NCI-H524 (cell line): ENCODE measurements at regions not wholly inside any gene's neighbourhood (a gene's known extent, or its start where the extent isn't known, plus 50 kb on each side); places are given as distances from the start of the nearest gene placed in this dataset.

Source experiments
- DNase-seq, 2 experiments: peaks; one replicate each; lab custom pipeline; 2025; lab: John Stamatoyannopoulos, UW

GRCh38 chr2:226620176-226620575 lies 179.4 kb downstream of the IRS1 start:
- no peak for DNase-seq

GRCh38 chr2:226619707-226620106 lies 179.9 kb downstream of the IRS1 start:
- DNase-seq: no peak

GRCh38 chr2:226618875-226619605 lies 180.6 kb downstream of the IRS1 start:
- DNase-seq: peak in 1 of 2 experiments; percentile 12

DNA sequence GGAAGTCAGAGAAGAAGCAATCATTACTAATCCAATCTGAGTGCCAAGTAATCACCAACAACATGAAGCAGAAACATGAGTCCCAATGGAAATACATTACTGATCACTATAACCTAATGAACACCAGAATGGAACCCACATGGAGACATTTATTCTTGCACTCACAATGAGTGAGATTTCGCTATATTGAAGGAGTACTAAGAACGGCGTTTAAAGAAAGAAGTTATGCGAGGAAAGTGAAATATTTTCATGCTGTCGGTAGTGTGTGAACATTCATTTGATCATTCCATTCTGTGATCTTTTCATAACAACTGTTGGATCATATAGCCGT lies 181.1 kb downstream of the IRS1 start:
- no peak for DNase-seq

DNA sequence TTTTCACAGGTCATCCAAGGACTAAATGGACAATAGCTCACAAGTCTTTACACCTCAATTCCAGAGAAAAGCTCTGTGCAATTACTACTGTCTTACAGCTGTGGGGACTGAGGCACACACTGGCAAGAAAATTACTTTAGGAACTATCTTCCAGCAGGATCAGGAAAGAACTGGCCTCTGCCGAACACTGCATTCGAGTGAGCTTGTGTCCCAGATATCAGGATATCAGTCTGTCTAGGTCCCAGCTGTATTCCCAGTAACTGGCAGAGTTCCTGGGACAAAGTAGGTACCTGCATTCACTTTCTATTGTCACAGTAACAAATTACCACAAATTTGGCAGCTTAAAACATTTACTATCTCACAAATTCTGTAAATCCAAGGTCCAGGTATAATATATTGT lies 183.7 kb downstream of the IRS1 start:
- no peak for DNase-seq

GRCh38 chr2:226611944-226612318 lies 187.7 kb downstream of the IRS1 start:
- DNase-seq: no peak

DNA sequence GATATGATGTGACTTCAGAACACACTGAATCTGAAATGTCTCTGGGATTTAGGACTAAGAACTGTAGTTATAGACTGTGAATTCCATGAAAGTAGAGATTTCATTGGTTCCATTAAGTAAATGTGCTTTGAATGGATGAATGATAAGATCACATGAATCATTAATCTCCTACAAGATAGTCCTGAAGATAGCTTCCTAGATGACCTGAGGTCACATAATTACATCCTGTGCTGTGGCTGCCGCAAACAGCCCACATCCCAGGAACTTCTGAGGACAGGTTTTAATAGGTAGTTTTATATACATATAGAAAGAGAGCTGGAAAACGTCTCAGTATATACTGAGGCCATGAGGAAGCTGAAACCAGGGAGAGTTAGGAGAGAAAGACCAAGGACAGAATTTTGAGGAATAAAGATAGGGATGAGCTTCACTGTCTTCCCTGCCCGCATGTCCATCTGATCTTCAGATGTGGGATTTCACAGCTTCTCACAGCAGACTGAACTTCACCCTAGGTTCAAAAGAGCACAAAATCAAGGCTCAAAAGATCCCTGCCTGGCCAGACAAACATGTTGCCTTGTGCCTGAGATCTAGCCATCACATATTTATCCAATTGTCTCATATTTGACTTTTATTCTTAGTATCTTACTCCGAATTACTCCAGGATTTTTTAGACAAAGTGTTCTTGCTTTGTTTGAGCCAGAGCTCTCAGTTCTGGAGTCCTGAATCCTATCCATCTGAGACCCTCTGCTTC lies 188.2 kb downstream of the IRS1 start:
- DNase-seq: no peak

- no peak for DNase-seq
These were observed 190.3 kb downstream of the IRS1 start for GRCh38 chr2:226609366-226609765.

DNA sequence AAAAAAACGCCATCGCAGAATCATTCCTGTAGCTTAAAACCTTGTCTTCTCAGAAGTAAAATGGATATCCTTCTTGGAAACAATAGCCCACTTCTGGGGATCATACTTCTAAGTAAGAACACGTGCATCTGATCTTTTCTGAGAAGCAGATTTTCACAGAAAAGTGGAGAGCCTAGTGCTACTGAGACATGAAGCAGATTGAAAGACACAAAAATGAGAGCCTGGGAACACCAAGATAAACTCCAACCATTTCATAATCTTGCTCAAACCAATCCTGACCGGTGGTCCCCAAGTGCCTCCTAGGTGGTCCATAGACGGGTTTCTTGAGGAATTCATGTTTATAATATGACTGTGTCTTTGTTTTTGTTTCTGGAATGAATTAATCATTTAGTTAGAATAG lies 191.2 kb downstream of the IRS1 start:
- DNase-seq: no peak

DNA sequence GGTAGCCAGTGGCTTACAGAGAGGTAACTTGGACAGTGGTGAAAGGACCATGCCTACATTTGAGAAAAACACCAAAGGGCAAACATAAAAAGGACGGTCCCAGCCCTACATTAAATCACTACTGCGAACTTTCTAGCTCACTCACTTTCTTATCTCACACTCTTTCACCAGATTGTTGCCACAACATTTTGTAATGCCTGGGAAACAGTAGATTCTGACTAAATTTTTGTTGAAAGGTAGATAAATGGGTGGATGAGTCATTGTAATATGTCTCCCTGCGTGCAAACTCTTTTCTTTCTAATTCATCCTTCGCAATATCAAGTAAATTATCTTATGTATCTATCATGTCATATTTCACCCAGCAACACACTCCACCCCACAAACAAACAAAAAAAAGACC lies 192.2 kb downstream of the IRS1 start:
- DNase-seq: no peak

GRCh38 chr2:226605642-226606041 lies 194.0 kb downstream of the IRS1 start:
- DNase-seq: peak; percentile 13 to 37

DNA sequence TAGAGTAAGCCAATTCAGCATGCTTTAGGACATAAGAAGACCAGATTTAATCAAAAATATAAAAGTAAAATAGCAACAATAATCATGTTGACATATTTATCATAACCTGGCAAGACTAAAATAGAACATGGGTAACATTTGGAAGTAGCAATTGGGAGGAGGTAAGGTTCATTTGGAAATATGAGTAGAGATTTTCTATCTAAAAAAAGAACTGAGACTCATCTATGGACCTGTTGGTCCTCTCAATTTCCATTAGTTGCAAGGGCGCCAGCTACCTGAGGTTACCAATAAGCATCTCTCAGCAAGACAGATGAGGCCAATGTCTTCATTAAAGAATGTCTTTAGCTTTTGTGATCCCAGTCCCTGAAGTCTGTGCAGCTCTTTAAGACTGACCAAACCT lies 196.0 kb downstream of the IRS1 start:
- DNase-seq: no peak

GRCh38 chr2:226601881-226602662 lies 197.5 kb downstream of the IRS1 start:
- DNase-seq: no peak

DNA sequence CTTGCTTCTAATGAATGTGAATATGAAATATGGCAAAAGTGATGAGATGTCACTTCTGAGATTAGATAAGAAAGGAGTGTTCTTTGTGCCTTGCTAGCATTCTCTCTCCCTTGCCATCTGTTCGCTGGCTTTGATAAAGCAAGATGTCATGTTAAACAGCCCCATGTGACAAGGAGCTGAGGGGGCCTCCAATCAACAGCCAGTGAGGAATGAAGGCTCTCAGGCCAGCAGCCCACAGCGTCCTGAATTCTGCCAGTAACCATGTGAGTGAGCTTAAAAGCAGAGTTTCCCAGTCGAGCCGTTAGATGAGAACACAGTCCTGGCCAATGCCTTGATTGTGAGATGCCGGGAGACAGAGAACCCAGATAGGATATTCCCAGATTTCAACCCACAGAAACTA lies 198.8 kb downstream of the IRS1 start:
- peak in 1 of 2 experiments; percentile 36 for DNase-seq

DNA sequence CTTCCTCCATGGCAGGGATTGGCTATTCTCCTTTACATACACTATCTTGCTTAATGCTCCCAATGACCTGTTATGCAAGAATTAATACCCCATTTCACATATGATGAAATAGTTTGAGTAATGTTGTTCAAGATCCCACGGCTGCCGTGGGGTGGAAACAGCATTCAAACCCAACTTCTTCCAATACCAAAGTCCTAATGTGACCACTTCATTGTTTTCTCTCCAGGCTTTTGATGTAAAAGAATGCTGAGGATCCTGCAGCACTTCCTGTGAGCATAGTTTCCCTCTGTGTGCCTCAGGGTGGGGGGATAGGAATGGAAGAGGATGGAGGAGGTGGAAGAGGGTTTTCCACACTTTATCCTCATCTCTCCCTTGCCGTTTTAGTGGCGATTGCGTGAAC lies 199.4 kb downstream of the IRS1 start:
- no peak for DNase-seq

DNA sequence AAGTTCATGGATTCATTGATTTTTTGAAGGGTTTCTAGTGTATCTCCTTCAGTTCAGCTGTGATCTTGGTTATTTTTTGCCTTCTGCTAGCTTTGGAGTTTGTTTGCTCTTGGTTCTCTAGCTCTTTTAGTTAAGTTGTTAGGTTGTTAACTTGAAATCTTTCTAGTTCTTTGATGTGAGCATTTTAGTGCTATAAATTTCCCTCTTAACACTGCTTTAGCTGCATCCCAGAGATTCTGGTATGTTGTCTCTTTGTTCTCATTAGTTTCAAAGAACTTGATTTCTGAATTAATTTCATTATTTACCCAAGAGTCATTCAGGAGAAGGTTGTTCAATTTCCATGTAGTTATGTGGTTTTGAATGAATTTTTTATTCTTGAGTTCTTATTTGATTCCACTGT lies 210.6 kb downstream of the IRS1 start:
- DNase-seq: no peak

DNA sequence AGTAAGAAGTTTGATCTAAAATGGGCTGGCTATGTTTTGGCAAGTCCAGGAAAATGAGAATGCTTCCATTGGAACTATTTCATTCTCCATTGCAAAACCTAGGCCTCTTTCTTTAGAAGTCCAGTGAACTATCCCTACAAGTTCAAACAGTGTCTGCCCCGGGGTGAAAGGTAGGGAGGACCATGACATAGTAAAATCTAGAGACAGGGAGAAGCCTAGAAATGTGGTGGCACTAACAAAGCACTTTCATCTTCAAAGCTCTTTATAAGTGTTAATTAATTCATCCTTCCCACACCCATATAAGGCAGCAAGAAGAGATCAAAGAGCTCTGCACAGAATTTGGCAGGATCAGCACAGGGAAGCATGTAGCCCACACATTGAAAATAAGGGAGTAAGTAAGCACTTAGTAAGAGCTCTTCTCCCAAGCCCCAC lies 214.5 kb downstream of the IRS1 start:
- no peak for DNase-seq

DNA sequence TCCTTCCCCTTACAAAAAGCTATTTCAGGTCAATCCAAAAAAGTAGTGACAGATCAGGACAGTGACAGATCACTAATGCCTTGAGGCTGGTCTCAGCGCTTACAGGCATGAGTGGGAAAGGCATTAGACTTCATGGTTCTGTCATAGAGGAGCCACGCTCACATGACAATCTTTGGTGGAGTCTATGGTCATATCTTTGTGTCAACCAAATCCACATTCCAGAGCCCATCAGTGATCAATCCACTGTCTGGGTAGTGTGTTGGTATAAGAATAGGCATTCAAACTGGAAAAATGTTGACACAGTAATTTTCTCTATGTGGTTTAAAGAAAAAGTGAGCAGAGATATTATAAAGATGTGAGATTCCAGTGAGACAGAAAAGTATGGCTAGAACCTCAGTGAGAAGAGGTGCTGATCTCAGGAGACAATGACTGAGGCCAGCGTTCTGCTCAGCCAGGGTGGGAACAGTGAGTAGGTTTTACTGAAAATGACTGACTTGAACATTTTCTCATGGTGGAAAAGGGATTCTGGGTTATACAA lies 215.0 kb downstream of the IRS1 start:
- no peak for DNase-seq

DNA sequence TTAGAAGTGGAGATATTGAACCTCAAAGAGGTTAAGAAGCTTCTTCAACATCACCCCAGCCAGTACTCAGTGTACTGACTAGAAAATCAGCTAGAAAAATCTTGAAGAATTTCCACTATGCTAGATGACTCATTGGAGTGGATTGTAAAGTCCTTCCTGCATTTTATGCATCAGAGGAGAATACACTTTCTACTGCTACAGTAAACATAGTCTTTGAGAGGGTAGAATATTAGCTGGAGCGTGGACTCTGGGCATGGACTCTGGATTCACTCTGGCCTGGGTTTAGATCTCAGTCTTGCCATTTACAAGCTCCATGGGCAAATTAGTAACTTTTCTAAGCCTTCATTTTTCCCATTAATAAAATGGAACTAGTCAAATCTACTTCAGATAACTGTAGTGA lies 215.9 kb downstream of the IRS1 start:
- no peak for DNase-seq

- DNase-seq: no peak
These were observed 218.0 kb downstream of the IRS1 start for GRCh38 chr2:226581661-226582060.

GRCh38 chr2:226581004-226581403 lies 218.6 kb downstream of the IRS1 start:
- no peak for DNase-seq

DNA sequence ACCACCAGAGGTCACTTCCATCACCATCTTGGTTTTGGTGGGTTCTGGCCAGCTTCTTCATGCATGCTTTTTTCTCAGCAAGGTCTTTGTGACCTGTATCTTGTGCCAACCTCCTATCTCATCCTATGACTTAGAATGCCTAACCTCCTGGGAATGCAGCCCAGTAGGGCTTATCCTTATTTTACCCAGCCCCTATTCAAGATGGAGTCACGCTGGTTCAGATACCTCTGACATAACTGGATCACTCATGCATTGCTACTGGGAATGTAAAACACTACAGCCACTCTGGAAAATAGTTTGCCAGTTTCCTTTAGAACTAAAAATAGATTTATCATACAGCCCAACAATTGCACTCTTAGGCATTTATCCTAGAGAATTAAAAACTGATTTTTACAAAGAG lies 219.2 kb downstream of the IRS1 start:
- no peak for DNase-seq

- DNase-seq: no peak
These were observed 220.1 kb downstream of the IRS1 start for GRCh38 chr2:226579519-226579918.
